Body of pancreas (tissue), 4 donors: ENCODE measurements at regions not wholly inside any gene's neighbourhood (a gene's known extent, or its start where the extent isn't known, plus 50 kb on each side); places are given as distances from the start of the nearest gene placed in this dataset.

ENCODE experiments used
- ATAC-seq: fragments of 150-250 bp; one replicate; pipeline ENCODE4 v1.9.1; 2016
- DNase-seq, 4 donors: peaks; one replicate each; pipeline ENCODE4 v3.0.0-alpha.2; 2019
- H3K27ac ChIP-seq, 4 donors: fragments of 200-600 bp; sonication (generic); 1 replicate in 3 of 4; 2 replicates in 1 of 4; pipeline versions ENCODE4 v1.5.1 to v1.6.1; 2016 to 2019; ENCODE audit warnings: mild to moderate bottlenecking in 1 of 4, mixed read lengths in 1 of 4, moderate library complexity in 1 of 4
- H3K27me3 ChIP-seq, 2 donors: fragments of 200-600 bp; sonication (generic); one replicate each; pipeline ENCODE4 v1.6.0; 2016; ENCODE audit warnings: mild to moderate bottlenecking in 1 of 2
- H3K36me3 ChIP-seq, 2 donors: fragments of 200-600 bp; sonication (generic); replicated peaks in 1 of 2; 2 replicates each; pipeline ENCODE4 v1.5.1; 2016; ENCODE audit warnings: low read depth in 2 of 2; ENCODE audit not compliant: insufficient read depth in 1 of 2
- H3K4me1 ChIP-seq: fragments of 200-600 bp; sonication (generic); one replicate; pipeline ENCODE4 v1.6.0; 2016
- H3K4me3 ChIP-seq, 2 donors: fragments of 200-600 bp; sonication (generic); 1 replicate in 1 of 2; 2 replicates in 1 of 2; pipeline ENCODE4 v1.5.1; 2016 to 2019
- H3K9me3 ChIP-seq, 3 donors: fragments of 200-600 bp; sonication (generic); 1 replicate in 2 of 3; 2 replicates in 1 of 3; pipeline ENCODE4 v1.5.1; 2016
- CTCF ChIP-seq, 7 experiments: fragments of 450-650 bp in 4 of 7; fragments of 200-600 bp in 3 of 7; sonication (generic) in 3 of 7; IDR thresholded peaks; one replicate each; pipeline ENCODE4 v1.5.1; 2016 to 2019; ENCODE audit warnings: antibody characterized with exemption in 7 of 7
- POLR2A ChIP-seq, 3 donors: fragments of 450-650 bp; IDR thresholded peaks; one replicate each; pipeline ENCODE4 v1.6.1; 2016; ENCODE audit warnings: antibody characterized with exemption in 3 of 3, mild to moderate bottlenecking in 2 of 3
- WGBS, 2 donors: methylation state at CpG; one replicate each; pipeline ENCODE4 v1.1.5; 2017; 5-methylcytosine and 5-hydroxymethylcytosine counted together
- intact Hi-C: fragments of 100-400 bp; cut with DNase I; formaldehyde crosslinking; loops from one replicate; pipeline ENCODE4 v1.15.1; 2023

- Histone ChIP-seq H3K4me1 (peaks cover 31% of the 10 kb centered on the region), H3K36me3 (no peaks in the 10 kb centered on the region), H3K27ac (peak overlapping the region in 3 of 4 donors; percentile 1 to 52 (median 48)), H3K4me3 (no peak overlapping the region), H3K9me3 (no peaks in the 10 kb centered on the region), H3K27me3 (no peaks in the 10 kb centered on the region)
- WGBS, 2 donors, result 19 to 33% methylated on average over 10 of the region's 10 CpGs
- intact Hi-C loops, result no loop called here
- DNase-seq, result peak; percentile 27 to 64 (median 44)
- TF ChIP-seq CTCF (IDR thresholded peaks at IDR 0.05) (no peak), POLR2A (IDR thresholded peaks at IDR 0.05) (no peak)
- ATAC-seq, result peak; percentile 27
These were observed 56.1 kb upstream of the TRPM1 start for GRCh38 chr15:31157644-31158069.

GRCh38 chr15:31158858-31159569 lies 57.5 kb upstream of the TRPM1 start:
- peak; percentile 83 to 93 (median 92) for DNase-seq
- intact Hi-C loops, result no loop called here
- Histone ChIP-seq H3K4me3 (no peak overlapping the region), H3K27ac (peak overlapping the region; percentile 64 to 74 (median 67)), H3K9me3 (no peaks in the 10 kb centered on the region), H3K27me3 (no peaks in the 10 kb centered on the region), H3K4me1 (peaks cover 31% of the 10 kb centered on the region), H3K36me3 (no peaks in the 10 kb centered on the region)
- 14 to 19% methylated on average over 11 of the region's 11 CpGs for whole genome bisulfite sequencing, 2 donors
- TF ChIP-seq CTCF (IDR thresholded peaks at IDR 0.05), result peak in 1 of 7 experiments; percentile 20
- TF ChIP-seq POLR2A (IDR thresholded peaks at IDR 0.05), result no peak
- ATAC-seq, result peak; percentile 96

GRCh38 chr15:31159837-31160236 lies 58.3 kb upstream of the TRPM1 start:
- Histone ChIP-seq H3K9me3 (no peaks in the 10 kb centered on the region), H3K4me3 (no peak overlapping the region), H3K4me1 (peaks cover 31% of the 10 kb centered on the region), H3K36me3 (no peaks in the 10 kb centered on the region), H3K27me3 (no peaks in the 10 kb centered on the region), H3K27ac (peak overlapping the region in 3 of 4 donors; percentile 64 to 74 (median 67))
- ATAC-seq (no peak), DNase-seq (no peak)
- intact Hi-C loops, result no loop called here
- 90 to 100% methylated on average over 2 to 6 of the region's 6 CpGs for WGBS, 2 donors
- TF ChIP-seq CTCF (IDR thresholded peaks at IDR 0.05) (no peak), POLR2A (IDR thresholded peaks at IDR 0.05) (no peak)

GRCh38 chr15:31160297-31160696 lies 58.8 kb upstream of the TRPM1 start:
- no peak for DNase-seq
- intact Hi-C loops, result no loop called here
- Histone ChIP-seq H3K4me3 (no peak overlapping the region), H3K27ac (peak overlapping the region in 1 of 4 donors; percentile 67), H3K36me3 (no peaks in the 10 kb centered on the region), H3K4me1 (peaks cover 31% of the 10 kb centered on the region), H3K27me3 (no peaks in the 10 kb centered on the region), H3K9me3 (no peaks in the 10 kb centered on the region)
- no peak for ATAC-seq
- TF ChIP-seq CTCF (IDR thresholded peaks at IDR 0.05), result no peak
- no peak for TF ChIP-seq POLR2A (IDR thresholded peaks at IDR 0.05)
- WGBS, 2 donors, result 83 to 91% methylated on average over 6 to 7 of the region's 7 CpGs
